GM06990 (cell line): ENCODE measurements at regions not wholly inside any gene's neighbourhood (a gene's known extent, or its start where the extent isn't known, plus 50 kb on each side); places are given as distances from the start of the nearest gene placed in this dataset.
"Not testable (repeated sequence)": the region's sequence is repeated elsewhere in the genome, so short reads cannot be mapped to it uniquely, and the experiment has no call there.

ENCODE experiments used
- DNase-seq: peaks from one replicate; pipeline ENCODE4 v3.0.0-alpha.2; 2011; ENCODE audit not compliant: insufficient read length; ENCODE audit errors: extremely low read depth
- H3K27me3 ChIP-seq: replicated peaks from 2 replicates; pipeline ENCODE4 v1.6.0; 2011; ENCODE audit warnings: low read length; ENCODE audit not compliant: control insufficient read depth, insufficient read depth
- H3K36me3 ChIP-seq: 2 replicates; pipeline ENCODE4 v1.5.1; 2011; ENCODE audit warnings: low read length; ENCODE audit not compliant: control insufficient read depth, insufficient read depth
- H3K4me3 ChIP-seq: replicated peaks from 2 replicates; pipeline ENCODE4 v1.5.1; 2011; ENCODE audit warnings: low read depth, mild to moderate bottlenecking, control low read depth, low read length
- TF ChIP-seq, protein P1 (sequence below): IDR thresholded peaks from 2 replicates; pipeline ENCODE4 v1.5.1; 2011; ENCODE audit warnings: low read length, control low read depth, mild to moderate bottlenecking, inconsistent platforms; ENCODE audit not compliant: insufficient read depth, poor library complexity, severe bottlenecking

DNA sequence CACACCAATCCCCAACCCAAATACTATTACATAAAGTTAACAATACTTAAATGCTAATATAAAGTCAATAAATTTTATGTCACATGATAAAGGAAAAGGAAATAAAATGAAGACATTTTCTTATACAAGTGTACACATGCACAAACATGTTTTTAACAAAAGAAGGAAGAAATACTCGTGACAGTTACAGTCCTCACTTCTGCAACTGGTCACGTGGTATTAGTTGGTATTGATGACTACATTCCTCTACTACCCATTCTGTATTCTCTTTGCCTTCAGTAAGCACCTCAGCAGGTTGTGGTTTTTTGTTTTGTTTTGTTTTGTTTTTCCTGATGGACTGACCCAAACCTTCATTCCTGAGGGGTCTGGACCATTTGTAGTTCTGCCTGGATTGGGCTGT, 176.9 kb upstream of the CCNH start:
- Histone ChIP-seq H3K27me3 (no peaks in the 10 kb centered on the region), H3K36me3 (no peaks in the 10 kb centered on the region), H3K4me3 (no peak overlapping the region)
- TF ChIP-seq, protein P1, sequence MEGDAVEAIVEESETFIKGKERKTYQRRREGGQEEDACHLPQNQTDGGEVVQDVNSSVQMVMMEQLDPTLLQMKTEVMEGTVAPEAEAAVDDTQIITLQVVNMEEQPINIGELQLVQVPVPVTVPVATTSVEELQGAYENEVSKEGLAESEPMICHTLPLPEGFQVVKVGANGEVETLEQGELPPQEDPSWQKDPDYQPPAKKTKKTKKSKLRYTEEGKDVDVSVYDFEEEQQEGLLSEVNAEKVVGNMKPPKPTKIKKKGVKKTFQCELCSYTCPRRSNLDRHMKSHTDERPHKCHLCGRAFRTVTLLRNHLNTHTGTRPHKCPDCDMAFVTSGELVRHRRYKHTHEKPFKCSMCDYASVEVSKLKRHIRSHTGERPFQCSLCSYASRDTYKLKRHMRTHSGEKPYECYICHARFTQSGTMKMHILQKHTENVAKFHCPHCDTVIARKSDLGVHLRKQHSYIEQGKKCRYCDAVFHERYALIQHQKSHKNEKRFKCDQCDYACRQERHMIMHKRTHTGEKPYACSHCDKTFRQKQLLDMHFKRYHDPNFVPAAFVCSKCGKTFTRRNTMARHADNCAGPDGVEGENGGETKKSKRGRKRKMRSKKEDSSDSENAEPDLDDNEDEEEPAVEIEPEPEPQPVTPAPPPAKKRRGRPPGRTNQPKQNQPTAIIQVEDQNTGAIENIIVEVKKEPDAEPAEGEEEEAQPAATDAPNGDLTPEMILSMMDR = no peak
- no peak for DNase-seq

DNA sequence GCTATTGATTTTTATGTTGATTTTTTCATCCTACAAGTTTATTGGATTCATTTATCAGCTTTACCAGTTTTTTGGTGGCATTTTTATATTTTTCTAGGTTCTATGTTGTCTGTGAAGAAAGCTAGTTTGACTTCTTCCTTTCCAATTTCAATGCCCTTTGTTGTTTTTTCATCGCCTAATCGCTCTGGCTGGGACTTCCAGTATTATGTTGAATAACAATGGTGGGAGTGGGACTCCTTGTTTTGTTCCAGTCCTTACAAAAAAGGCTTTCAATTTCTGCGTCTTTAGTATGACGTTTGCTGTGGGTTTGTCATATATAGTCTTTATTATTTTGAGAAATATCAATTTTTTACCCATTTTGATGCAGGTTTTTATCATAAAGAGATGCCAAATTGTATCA, 175.6 kb upstream of the CCNH start:
- no peak for DNase-seq
- H3K27me3 ChIP-seq = no peaks in the 10 kb centered on the region
- H3K36me3 ChIP-seq = no peaks in the 10 kb centered on the region
- no peak overlapping the region for H3K4me3 ChIP-seq
- TF ChIP-seq, protein P1 = no peak

DNA sequence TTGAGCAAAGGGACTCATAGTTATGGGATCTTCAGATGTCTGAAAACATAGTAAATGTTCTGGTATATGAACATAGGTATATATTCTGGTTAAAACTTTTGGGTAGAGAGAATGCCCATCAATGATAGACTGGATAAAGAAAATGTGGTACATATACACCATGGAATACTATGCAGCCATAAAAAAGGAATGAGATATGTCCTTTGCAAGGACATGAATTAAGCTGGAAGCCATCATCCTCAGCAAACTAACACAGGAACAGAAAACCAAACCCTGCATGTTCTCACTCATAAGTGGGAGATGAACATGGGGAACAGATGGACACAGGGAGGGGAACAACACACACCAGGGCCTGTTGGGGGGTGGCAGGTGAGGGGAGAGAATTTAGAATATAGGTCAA, 171.0 kb upstream of the CCNH start:
- not testable (repeated sequence) for H3K36me3 ChIP-seq, H3K27me3 ChIP-seq, H3K4me3 ChIP-seq, DNase-seq

DNA sequence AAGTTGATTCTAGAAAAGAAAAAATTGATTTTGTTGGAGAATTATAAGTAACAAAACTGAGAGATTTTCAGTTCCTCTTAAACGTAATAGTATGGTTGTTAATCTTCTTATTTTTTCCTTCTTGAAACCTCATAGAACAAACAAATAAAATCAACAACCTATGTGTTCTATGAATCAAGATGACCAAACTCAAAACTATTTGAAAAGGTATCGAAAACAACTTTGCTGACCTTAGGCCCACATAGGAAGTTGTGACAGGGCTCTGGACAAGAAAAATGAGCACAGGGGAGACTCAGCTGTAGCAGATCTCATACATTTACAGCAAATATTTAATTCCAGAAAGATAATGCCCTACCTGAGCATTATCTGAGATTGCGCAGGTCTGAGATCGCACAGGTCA, 169.4 kb upstream of the CCNH start:
- H3K27me3 ChIP-seq = no peaks in the 10 kb centered on the region
- no peak overlapping the region for H3K4me3 ChIP-seq
- DNase-seq = no peak
- H3K36me3 ChIP-seq = no peaks in the 10 kb centered on the region
- TF ChIP-seq, protein P1 = no peak

DNA sequence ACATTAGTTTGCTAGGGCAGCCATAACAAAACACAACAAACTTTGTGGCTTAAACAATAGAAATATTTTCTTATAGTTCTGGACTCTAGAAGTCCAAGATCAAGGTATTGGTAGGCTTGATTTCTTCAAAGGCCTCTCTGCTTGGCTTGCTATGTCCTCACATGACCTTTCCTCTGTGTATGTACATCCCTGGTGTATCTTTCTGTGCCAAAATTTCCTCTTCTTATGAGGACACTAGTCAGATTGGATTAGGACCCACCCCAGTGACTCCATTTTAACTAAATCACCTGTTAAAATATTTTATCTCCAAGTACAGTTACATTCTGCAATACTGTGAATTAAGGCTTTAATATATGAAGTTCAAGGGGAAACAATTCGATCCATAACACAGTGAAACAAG, 168.9 kb upstream of the CCNH start:
- Histone ChIP-seq H3K27me3 (no peaks in the 10 kb centered on the region), H3K4me3 (no peak overlapping the region), H3K36me3 (no peaks in the 10 kb centered on the region)
- TF ChIP-seq, protein P1 = no peak
- no peak for DNase-seq

DNA sequence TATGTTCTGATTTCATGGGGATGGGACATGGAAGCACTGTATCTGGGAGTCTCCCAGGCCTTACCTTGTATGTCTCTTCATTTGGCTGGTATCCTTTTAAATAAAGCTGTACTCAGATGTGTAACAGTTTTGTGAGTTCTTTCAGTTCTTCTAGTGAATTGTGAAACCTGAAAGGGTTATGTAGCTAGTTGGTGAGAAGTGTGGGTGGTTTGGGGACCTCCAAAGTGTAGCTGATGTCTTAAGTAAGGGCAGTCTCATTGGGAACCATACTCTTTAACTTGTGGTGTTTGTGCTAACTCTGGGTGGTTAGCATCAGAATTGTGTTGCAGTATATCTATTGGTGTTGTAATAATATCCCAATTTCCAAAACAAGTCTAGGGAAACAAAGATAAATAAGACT, 166.9 kb upstream of the CCNH start:
- no peak overlapping the region for H3K4me3 ChIP-seq
- DNase-seq = no peak
- no peaks in the 10 kb centered on the region for H3K27me3 ChIP-seq
- no peaks in the 10 kb centered on the region for H3K36me3 ChIP-seq
- TF ChIP-seq, protein P1 = no peak
